ENCODE measurements at regions not wholly inside any gene's neighbourhood (a gene's known extent, or its start where the extent isn't known, plus 50 kb on each side); places are given as distances from the start of the nearest gene placed in this dataset.

DNA sequence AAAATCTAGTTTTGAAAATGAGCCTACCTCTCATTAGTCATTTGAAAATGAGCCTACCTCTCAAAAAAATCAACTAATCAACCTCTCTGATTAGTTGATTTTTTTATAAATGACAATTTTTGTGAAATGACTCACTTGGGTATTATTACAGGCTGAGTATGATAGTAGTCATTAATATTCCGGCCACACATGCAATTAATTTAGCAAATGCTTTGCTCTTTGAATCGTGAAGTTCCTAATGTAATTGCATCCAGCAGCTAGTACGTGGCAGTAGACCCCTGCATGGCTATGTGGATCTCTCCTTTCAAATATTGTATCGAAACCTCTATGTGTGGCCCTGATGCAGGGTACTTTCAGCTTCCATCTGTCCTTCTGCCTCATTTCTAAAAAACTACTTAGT is 245.9 kb upstream of the PHYHIPL start (continued):
- TF ChIP-seq, protein P1, sequence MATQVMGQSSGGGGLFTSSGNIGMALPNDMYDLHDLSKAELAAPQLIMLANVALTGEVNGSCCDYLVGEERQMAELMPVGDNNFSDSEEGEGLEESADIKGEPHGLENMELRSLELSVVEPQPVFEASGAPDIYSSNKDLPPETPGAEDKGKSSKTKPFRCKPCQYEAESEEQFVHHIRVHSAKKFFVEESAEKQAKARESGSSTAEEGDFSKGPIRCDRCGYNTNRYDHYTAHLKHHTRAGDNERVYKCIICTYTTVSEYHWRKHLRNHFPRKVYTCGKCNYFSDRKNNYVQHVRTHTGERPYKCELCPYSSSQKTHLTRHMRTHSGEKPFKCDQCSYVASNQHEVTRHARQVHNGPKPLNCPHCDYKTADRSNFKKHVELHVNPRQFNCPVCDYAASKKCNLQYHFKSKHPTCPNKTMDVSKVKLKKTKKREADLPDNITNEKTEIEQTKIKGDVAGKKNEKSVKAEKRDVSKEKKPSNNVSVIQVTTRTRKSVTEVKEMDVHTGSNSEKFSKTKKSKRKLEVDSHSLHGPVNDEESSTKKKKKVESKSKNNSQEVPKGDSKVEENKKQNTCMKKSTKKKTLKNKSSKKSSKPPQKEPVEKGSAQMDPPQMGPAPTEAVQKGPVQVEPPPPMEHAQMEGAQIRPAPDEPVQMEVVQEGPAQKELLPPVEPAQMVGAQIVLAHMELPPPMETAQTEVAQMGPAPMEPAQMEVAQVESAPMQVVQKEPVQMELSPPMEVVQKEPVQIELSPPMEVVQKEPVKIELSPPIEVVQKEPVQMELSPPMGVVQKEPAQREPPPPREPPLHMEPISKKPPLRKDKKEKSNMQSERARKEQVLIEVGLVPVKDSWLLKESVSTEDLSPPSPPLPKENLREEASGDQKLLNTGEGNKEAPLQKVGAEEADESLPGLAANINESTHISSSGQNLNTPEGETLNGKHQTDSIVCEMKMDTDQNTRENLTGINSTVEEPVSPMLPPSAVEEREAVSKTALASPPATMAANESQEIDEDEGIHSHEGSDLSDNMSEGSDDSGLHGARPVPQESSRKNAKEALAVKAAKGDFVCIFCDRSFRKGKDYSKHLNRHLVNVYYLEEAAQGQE (IDR thresholded peaks at IDR 0.05; ENCODE audit: unreplicated experiment): no peak
- TF ChIP-seq, protein P2, sequence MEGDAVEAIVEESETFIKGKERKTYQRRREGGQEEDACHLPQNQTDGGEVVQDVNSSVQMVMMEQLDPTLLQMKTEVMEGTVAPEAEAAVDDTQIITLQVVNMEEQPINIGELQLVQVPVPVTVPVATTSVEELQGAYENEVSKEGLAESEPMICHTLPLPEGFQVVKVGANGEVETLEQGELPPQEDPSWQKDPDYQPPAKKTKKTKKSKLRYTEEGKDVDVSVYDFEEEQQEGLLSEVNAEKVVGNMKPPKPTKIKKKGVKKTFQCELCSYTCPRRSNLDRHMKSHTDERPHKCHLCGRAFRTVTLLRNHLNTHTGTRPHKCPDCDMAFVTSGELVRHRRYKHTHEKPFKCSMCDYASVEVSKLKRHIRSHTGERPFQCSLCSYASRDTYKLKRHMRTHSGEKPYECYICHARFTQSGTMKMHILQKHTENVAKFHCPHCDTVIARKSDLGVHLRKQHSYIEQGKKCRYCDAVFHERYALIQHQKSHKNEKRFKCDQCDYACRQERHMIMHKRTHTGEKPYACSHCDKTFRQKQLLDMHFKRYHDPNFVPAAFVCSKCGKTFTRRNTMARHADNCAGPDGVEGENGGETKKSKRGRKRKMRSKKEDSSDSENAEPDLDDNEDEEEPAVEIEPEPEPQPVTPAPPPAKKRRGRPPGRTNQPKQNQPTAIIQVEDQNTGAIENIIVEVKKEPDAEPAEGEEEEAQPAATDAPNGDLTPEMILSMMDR (conservative IDR thresholded peaks at IDR 0.05; ENCODE audit: low read depth in 2 of 2): no peak
- TF ChIP-seq EZH2phosphoT487 (IDR thresholded peaks at IDR 0.05; ENCODE audit: unreplicated experiment) (no peak), ZNF331 (CRISPR knock-in tag; IDR thresholded peaks at IDR 0.05; ENCODE audit: low read depth) (no peak), NANOG (IDR thresholded peaks at IDR 0.05; ENCODE audit: borderline replicate concordance) (no peak), POLR2AphosphoS5 (IDR thresholded peaks at IDR 0.05; ENCODE audit: low read depth) (no peak)

DNA sequence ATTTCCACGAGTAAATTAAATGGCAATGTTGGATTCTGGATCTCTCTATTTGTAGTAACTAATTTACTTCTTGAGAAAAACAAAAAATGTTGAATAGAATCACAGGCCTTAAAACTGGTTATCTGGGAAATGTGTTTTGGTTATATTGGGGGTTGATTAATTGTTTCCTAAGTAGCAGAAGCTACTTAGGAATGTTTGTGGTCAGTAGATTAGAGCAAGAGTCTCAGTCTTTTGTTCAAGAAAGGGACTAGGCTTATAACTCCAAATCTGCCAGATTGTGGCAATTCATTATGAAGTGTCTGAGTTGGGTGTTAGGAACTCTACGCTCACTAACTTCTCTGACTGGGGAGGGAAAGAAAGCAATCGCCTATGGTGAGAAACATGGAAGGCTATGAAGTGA is 244.3 kb upstream of the PHYHIPL start:
- Mint-ChIP-seq H3K9me3 (no peaks in the 10 kb centered on the region), H3K36me3 (ENCODE audit: low read depth) (no peaks in the 10 kb centered on the region), H3K27me3 (ENCODE audit: insufficient read depth, low read depth, poor library complexity) (peaks cover 2% of the 10 kb centered on the region), H3K4me1 (peaks cover 3% of the 10 kb centered on the region; the same call in 1 of the 3 replicates), H3K4me3 (no peak overlapping the region), H3K27ac (no peak overlapping the region)
- H4K20me1 ChIP-seq (replicated peaks; ENCODE audit: insufficient read depth): no peaks in the 10 kb centered on the region
- peaks cover 8% of the 10 kb centered on the region; the same call in 1 of the 2 replicates for H3K9me2 ChIP-seq (ENCODE audit: insufficient read depth)
- H3K4me3 ChIP-seq: no peak overlapping the region
- no peaks in the 10 kb centered on the region for H3F3A ChIP-seq (replicated peaks; ENCODE audit: low read depth)
- no peak overlapping the region for H3K4me2 ChIP-seq
- H3K79me2 ChIP-seq (replicated peaks; ENCODE audit: insufficient read depth): no peaks in the 10 kb centered on the region
- no peaks in the 10 kb centered on the region for H3K4me1 ChIP-seq (ENCODE audit: insufficient read depth)
- no peak overlapping the region for H3K27ac ChIP-seq (ENCODE audit: low read depth)
- no peaks in the 10 kb centered on the region for H3K27me3 ChIP-seq (ENCODE audit: insufficient read depth)
- ATAC-seq (no peak), DNase-seq (ENCODE audit: low spot score) (no peak)
- 0 out of 2 replicates have a peak overlapping the region, but pooled peaks have one; percentile 52 for H2AFZ ChIP-seq
- H3K36me3 ChIP-seq (ENCODE audit: insufficient read depth): no peaks in the 10 kb centered on the region
- TF ChIP-seq ZNF114 (CRISPR knock-in tag; IDR thresholded peaks at IDR 0.05): no peak
- no peak for TF ChIP-seq POLR2AphosphoS5 (IDR thresholded peaks at IDR 0.05; ENCODE audit: low read depth)
- TF ChIP-seq, protein P3, sequence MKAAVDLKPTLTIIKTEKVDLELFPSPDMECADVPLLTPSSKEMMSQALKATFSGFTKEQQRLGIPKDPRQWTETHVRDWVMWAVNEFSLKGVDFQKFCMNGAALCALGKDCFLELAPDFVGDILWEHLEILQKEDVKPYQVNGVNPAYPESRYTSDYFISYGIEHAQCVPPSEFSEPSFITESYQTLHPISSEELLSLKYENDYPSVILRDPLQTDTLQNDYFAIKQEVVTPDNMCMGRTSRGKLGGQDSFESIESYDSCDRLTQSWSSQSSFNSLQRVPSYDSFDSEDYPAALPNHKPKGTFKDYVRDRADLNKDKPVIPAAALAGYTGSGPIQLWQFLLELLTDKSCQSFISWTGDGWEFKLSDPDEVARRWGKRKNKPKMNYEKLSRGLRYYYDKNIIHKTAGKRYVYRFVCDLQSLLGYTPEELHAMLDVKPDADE (IDR thresholded peaks at IDR 0.05): no peak
- no peak for TF ChIP-seq JUNB (IDR thresholded peaks at IDR 0.05; ENCODE audit: unreplicated experiment)
- no peak for TF ChIP-seq CREB1 (CRISPR knock-in tag; IDR thresholded peaks at IDR 0.05; ENCODE audit: low read depth)
- no peak for TF ChIP-seq EZH2phosphoT487 (IDR thresholded peaks at IDR 0.05; ENCODE audit: unreplicated experiment)
- no peak for TF ChIP-seq STAT1 (IDR thresholded peaks at IDR 0.05; ENCODE audit: unreplicated experiment)
- TF ChIP-seq, protein P2 (conservative IDR thresholded peaks at IDR 0.05; ENCODE audit: low read depth in 2 of 2): no peak
- no peak for TF ChIP-seq NANOG (IDR thresholded peaks at IDR 0.05; ENCODE audit: borderline replicate concordance)

Measured in GM23338 (cell line).